ENCODE measurements at regions not wholly inside any gene's neighbourhood (a gene's known extent, or its start where the extent isn't known, plus 50 kb on each side); places are given as distances from the start of the nearest gene placed in this dataset.
"Not testable (repeated sequence)": the region's sequence is repeated elsewhere in the genome, so short reads cannot be mapped to it uniquely, and the experiment has no call there.

DNA sequence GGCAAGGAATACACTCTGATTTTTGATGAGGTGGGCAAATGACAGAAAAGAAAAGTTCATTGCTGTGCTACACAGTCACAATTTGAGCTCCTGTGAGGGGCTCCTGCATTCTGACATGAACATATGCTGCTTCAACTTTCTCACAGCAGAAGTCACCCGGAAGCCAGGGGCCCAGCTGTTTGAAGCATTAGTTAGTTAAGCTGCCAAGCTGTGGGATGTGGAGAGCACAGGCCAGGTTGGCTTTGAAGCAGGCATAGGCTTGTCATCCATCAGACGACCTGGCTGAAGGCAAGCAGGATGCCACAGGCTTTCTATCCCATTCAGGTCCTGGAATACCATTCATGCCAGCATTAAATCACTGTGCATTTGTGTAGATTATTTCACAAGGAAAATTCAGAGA is 63.1 kb downstream of the MTNR1B start:
- no peak for DNase-seq

DNA sequence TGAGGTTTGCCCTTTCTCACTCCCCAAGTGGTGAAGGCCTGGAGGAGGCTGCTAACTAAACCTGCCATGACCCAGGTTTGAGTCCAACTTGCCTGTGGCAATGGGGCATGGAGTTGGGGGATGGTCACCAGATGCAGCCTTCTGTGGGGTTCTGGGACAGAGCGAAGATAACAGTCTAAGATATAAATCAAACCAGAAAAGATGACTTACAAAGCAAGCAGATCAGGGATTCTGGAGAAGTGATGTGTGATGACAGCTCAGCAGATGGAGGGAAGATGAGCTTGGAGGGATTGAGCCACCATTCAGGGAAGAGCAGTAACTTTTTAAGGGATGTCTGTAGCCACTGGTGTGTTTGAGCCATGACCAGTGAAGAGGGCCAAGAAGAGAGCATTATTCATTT is 63.6 kb downstream of the MTNR1B start:
- no peak for DNase-seq

- no peak for DNase-seq
Measured at GRCh38 chr11:93034031-93034722, 64.7 kb downstream of the MTNR1B start.

DNA sequence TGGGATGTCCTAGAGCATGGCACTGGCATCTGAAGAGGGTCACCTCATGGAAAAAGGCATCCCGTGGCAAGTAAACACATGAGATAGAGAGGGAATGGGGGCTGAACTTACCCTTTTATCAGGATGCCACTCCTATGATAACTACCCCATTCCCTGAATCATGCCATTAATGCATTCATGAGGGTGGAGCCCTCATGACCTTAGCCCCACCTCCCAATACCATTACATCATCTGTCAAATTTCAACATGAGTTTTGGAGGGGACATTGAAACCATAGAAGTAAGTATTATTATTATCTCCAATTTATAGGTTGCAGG is 65.2 kb downstream of the MTNR1B start:
- no peak for DNase-seq

GRCh38 chr11:93038521-93038920 is 69.1 kb downstream of the MTNR1B start:
- DNase-seq, result no peak

DNA sequence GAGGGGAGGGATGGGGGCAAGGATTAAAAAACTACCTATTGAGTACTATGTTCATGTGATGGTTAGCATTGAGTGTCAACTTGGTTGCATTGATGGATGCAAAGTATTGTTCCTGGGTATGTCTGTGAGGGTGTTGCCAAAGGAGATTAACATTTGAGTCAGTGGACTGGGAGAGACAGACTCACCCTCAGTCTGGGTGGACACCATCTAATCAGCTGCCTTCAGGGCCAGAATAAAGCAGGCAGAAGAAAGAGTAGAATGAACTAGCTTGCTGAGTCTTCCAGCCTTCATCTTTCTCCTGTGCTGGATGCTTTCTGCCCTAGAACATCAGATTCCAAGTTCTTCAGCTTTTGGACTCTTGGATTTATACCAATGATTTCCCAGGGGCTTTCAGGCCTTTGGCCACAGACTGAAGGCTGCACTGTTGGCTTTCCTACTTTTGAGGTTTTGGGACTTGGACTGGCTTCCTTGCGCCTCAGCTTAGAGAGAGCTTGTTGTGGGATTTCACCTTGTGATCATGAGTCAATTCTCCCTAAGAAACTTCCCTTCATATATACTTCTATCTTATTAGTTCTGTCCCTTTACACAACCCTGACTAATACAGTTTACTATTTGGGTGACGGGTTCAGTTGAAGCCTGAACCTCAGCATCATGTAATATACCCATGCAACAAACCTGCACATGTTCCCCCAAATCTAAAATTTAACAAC is 70.2 kb downstream of the MTNR1B start:
- no peak for DNase-seq

DNA sequence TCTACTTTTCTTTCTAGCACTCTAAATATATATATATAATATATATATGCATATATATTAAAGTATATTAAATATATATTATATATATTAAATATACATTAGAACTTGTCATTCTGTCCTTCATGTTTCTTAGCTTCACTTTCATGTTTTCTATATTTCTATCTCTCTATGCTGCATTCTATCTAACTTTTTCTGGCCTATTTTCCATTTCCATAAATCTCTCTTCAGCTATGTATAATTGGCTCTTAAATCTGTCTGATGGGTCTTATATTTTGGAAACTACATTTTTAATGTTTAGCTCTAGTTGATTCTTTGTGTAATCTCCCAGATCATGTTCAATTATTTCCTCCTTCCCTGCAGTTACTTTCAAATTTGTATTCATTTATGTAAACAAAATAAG is 72.2 kb downstream of the MTNR1B start:
- DNase-seq, result no peak

- DNase-seq, result not testable (repeated sequence)
Measured at GRCh38 chr11:93043186-93043585, 73.7 kb downstream of the MTNR1B start.

GRCh38 chr11:93049740-93050139 is 80.3 kb downstream of the MTNR1B start:
- no peak for DNase-seq

- DNase-seq, result no peak
Measured at GRCh38 chr11:93051186-93051585, 81.7 kb downstream of the MTNR1B start.

DNA sequence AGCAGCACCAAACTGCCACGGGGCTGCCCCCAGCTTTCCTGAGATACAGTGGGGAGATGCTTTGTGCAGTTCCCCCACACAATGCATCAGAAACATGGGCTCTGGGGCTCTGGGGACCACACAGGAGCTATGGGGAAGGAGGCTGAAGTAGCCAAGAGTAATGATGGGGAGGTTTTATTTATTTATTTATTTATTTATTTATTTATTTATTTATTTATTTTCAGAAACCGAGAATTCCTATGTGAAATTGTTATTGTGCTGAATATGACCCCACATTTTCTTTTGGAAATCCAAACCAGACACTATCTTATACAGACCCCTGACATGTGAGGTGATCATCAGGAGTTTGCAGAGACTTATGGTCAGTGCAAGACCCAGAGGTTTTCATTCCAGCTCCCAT is 84.4 kb downstream of the MTNR1B start:
- no peak for DNase-seq

DNA sequence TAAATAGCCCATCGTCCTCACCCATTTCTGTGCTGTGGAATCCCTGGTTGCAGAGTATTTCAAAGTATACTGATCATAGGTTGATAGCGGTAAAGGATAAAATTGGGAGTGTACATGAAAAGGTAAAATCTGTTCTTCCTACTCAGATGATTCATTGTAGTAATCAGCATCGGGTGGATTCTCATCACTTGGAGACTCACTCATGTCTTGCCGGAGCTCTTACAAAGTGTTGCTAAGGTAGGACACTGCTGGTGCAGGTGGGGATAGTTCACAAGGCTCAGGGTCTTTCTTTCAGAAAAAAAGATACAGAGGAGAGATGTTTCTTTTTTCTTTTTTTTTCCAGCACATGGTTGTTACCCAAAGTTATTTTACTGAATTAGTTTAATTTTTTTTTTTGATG is 84.8 kb downstream of the MTNR1B start:
- no peak for DNase-seq

DNA sequence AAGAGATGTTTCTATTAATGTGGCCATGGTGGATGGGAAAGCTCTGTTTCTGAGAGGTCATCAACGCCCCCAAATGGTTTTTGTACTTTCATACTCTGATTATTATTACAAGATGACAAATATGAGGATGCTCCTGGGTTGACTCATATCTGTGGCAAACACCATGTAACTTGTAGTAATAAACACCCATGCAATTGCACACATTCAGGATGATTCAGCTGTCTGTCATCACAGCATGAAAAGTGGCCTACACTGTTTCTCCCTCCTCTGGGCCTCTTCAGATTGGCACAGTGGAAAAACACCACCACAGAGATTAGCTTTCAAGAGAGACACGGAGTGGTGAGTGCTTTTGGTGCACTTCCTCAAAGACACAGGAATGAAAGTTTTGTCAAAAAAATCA is 85.4 kb downstream of the MTNR1B start:
- peak; percentile 65 to 73 (median 70) for DNase-seq

GRCh38 chr11:93059117-93059957 is 89.9 kb downstream of the MTNR1B start:
- DNase-seq, result no peak

- no peak for DNase-seq
Measured at GRCh38 chr11:93063086-93063485, 93.6 kb downstream of the MTNR1B start.

GRCh38 chr11:93065074-93065674 is 95.7 kb downstream of the MTNR1B start:
- DNase-seq, result not testable (repeated sequence)

DNA sequence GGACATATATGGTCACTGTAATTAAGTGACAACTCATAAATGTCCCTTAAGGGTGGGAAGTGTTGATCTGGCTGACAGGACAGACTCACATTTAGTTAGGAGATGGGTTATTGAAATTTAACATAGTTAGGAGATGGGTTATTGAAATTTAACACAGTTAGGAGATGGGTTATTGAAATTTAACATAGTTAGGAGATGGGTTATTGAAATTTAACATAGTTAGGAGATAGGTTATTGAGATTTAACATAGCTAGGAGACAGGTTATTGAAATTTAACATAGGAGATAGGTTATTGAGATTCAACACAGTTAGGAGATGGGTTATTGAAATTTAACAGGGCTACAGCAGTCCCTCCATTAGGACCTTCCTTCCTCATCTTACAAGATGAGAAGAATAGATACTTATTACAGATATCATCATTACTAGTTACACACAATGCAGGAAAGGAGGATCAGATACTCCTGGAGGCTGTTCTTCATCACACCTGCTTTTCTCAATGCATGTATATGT is 98.5 kb downstream of the MTNR1B start:
- DNase-seq, result no peak

- no peak for DNase-seq
Measured at GRCh38 chr11:93072229-93072914, 102.9 kb downstream of the MTNR1B start.

GRCh38 chr11:93073026-93073425 is 103.6 kb downstream of the MTNR1B start:
- DNase-seq, result no peak

- peak in 2 of 3 donors; percentile 18 to 33 for DNase-seq
Measured at GRCh38 chr11:93073508-93074280, 104.2 kb downstream of the MTNR1B start.

DNA sequence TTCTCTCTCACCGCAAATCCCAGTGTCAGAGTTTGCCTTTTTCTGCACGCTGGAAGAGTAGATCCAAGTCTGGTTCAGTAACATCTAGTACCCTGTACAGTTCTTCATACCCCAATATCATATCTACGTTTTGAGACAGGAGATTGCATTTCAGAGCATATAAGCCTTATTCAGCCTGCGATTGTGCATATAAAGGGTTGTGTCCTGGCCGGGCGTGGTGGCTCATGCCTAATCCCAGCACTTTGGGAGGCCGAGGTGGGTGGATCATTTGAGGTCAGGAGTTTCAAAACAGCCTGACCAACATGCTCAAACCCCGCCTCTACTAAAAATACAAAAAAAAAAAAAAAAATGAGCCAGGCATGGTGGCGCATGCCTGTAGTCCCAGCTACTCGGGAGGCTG is 104.9 kb downstream of the MTNR1B start:
- no peak for DNase-seq

DNA sequence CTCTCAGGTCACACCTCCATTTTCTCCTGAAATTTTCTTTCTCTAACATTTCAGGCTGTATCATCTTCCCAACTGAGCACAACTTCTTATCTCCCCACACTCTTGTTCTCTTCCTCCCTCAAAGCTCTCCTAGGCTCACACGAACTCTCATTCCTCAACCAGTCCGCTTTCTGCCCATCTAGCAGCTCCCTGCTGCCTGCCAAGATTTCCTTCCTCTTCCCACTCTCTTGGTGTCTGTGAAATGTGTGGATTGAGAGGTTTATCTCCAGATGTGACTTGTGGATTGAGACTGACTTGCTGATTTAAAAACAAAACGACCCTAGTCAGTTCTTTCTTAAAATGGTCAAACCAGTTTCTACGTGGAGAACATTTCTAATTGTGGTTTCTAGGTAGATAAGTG is 106.3 kb downstream of the MTNR1B start:
- DNase-seq, result no peak

Measured in suppressor macrophage treated with lipopolysaccharide for 1 hour (primary cell).